ENCODE measurements at regions not wholly inside any gene's neighbourhood (a gene's known extent, or its start where the extent isn't known, plus 50 kb on each side); places are given as distances from the start of the nearest gene placed in this dataset.

GRCh38 chr4:41455206-41455605, 82.8 kb upstream of the LIMCH1 start:
- peaks cover 22 to 24% of the 10 kb centered on the region in 2 experiments for H3K27me3 ChIP-seq (ENCODE audit: control insufficient read depth in 2 of 2, insufficient read depth in 2 of 2, low read length in 2 of 2)
- H3K36me3 ChIP-seq (ENCODE audit: control insufficient read depth in 2 of 2, extremely low read depth in 1 of 2, insufficient read depth in 2 of 2, low read length in 2 of 2): no peaks in the 10 kb centered on the region
- no peaks in the 10 kb centered on the region for H3K9me1 ChIP-seq (replicated peaks; ENCODE audit: control insufficient read depth, extremely low read depth, insufficient read depth, low read length)
- CTCF ChIA-PET: no interaction called here
- no peaks in the 10 kb centered on the region for H3K79me2 ChIP-seq (ENCODE audit: control insufficient read depth, insufficient read depth, low read length)
- DNase-seq (ENCODE audit: low read depth, low spot score) (no peak), FAIRE-seq (no peak)
- no peak for TF ChIP-seq MAX (IDR thresholded peaks at IDR 0.05; ENCODE audit: insufficient read depth, insufficient read length)
- TF ChIP-seq FOS (IDR thresholded peaks at IDR 0.05; ENCODE audit: borderline replicate concordance, insufficient read depth, low read length): no peak
- TF ChIP-seq JUN (IDR thresholded peaks at IDR 0.05; ENCODE audit: borderline replicate concordance, insufficient read depth, insufficient read length, low read depth): no peak
- no peak for TF ChIP-seq CTCF (IDR thresholded peaks at IDR 0.05; ENCODE audit: extremely low read depth in 1 of 2, insufficient read depth in 1 of 2, low read depth in 1 of 2, low read length in 2 of 2)
- no peak for TF ChIP-seq EZH2 (IDR thresholded peaks at IDR 0.05; ENCODE audit: borderline replicate concordance, low read depth, low read length, severe bottlenecking)
- TF ChIP-seq GATA2 (IDR thresholded peaks at IDR 0.05; ENCODE audit: insufficient read depth, insufficient read length, low read depth, low read length): no peak
- TF ChIP-seq MYC (IDR thresholded peaks at IDR 0.05; ENCODE audit: low read depth, low read length): no peak
- TF ChIP-seq POLR2AphosphoS5 (IDR thresholded peaks at IDR 0.05; ENCODE audit: insufficient read depth, low read depth, low read length): no peak
- no peak for TF ChIP-seq POLR2A (IDR thresholded peaks at IDR 0.05; ENCODE audit: low read depth, low read length)
- H4K20me1 ChIP-seq (replicated peaks; ENCODE audit: control insufficient read depth, extremely low read depth, insufficient read depth, low read length): no peaks in the 10 kb centered on the region
- intact Hi-C loops (cut with micrococcal nuclease) (no loop called here), dilution Hi-C loops (cut with MboI; ENCODE audit: extremely low pct_ligation_motif_present, low sequenced_read_pairs) (no loop called here)
- no peak overlapping the region for H3K27ac ChIP-seq (ENCODE audit: insufficient read depth, low read depth, low read length)
- POLR2A ChIA-PET: no interaction called here
- H3K9ac ChIP-seq (replicated peaks; ENCODE audit: extremely low read depth, insufficient read depth, low read length): no peak overlapping the region
- no TSS peak for BruUV-seq (replicated peaks)
- H3K4me1 ChIP-seq (ENCODE audit: control insufficient read depth, extremely low read depth, insufficient read depth, low read length): no peaks in the 10 kb centered on the region
- H2AFZ ChIP-seq (ENCODE audit: low read depth, low read length): no peak overlapping the region
- H3K9me3 ChIP-seq (replicated peaks; ENCODE audit: control insufficient read depth, insufficient read depth, low read length): no peaks in the 10 kb centered on the region
- no peak overlapping the region for H3K4me2 ChIP-seq (ENCODE audit: insufficient read depth, low read length)
- no peak overlapping the region for H3K4me3 ChIP-seq (replicated peaks in 1 of 3; ENCODE audit: insufficient read depth in 1 of 3, low read depth in 1 of 3, low read length in 3 of 3)

All from endothelial cell of umbilical vein (primary cell).